Activated naive CD4-positive, alpha-beta T cell treated with anti-CD3 and anti-CD28 coated beads, Interleukin-2, amount 10 ng/mL, durations not matched to agents 7 days and 5 days (primary cell): ENCODE measurements at regions not wholly inside any gene's neighbourhood (a gene's known extent, or its start where the extent isn't known, plus 50 kb on each side); places are given as distances from the start of the nearest gene placed in this dataset.
"Not testable (repeated sequence)": the region's sequence is repeated elsewhere in the genome, so short reads cannot be mapped to it uniquely, and the experiment has no call there.

Experiments used
- CTCF ChIA-PET: fragments of 350-600 bp; sonication (Branson Sonifier 250); formaldehyde crosslinking; loops from one replicate; lab custom pipeline; 2021; ENCODE audit warnings: antibody characterized with exemption; lab: Charles Lee
- DNase-seq: peaks from one replicate; pipeline ENCODE4 v3.0.0-alpha.2; 2020
- H3K27ac Mint-ChIP-seq: one replicate; pipeline ENCODE4 v1.8.0; 2021; ENCODE audit warnings: mild to moderate bottlenecking, moderate library complexity, mixed read lengths
- H3K27me3 Mint-ChIP-seq: one replicate; pipeline ENCODE4 v1.8.0; 2021; ENCODE audit warnings: mild to moderate bottlenecking, mixed read lengths
- H3K36me3 Mint-ChIP-seq: one replicate; pipeline ENCODE4 v1.8.0; 2021; ENCODE audit warnings: mixed read lengths
- H3K4me1 Mint-ChIP-seq: one replicate; pipeline ENCODE4 v1.8.0; 2021; ENCODE audit warnings: mixed read lengths
- H3K4me3 Mint-ChIP-seq: one replicate; pipeline ENCODE4 v1.8.0; 2021; ENCODE audit warnings: mild to moderate bottlenecking, moderate library complexity, mixed read lengths
- H3K9me3 Mint-ChIP-seq: one replicate; pipeline ENCODE4 v1.8.0; 2021; ENCODE audit warnings: mixed read lengths

DNA sequence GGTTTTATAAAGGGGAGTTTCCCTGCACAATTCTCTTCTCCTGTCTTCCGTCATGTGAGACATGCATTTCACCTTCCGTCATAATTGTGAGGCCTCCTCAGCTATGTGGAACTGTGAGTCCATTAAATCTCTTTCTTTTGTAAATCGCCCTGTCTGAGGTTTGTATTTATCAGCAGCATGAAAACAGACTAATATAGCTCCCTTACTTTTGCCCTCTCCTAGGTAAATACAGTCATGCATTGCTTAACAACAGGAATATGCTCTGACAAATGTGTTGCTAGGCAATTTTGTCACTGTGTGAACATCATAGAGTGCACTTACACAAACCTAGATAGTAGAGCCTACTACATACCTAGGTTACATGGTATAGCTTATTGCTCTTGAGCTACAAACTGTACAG, 616.8 kb downstream of the RWDD3 start:
- H3K36me3 Mint-ChIP-seq = no peaks in the 10 kb centered on the region
- no peak for DNase-seq
- no peaks in the 10 kb centered on the region for H3K4me1 Mint-ChIP-seq
- no peak overlapping the region for H3K27ac Mint-ChIP-seq
- no peaks in the 10 kb centered on the region for H3K27me3 Mint-ChIP-seq
- peaks cover 7% of the 10 kb centered on the region for H3K9me3 Mint-ChIP-seq
- CTCF ChIA-PET = no interaction called here
- no peak overlapping the region for H3K4me3 Mint-ChIP-seq

DNA sequence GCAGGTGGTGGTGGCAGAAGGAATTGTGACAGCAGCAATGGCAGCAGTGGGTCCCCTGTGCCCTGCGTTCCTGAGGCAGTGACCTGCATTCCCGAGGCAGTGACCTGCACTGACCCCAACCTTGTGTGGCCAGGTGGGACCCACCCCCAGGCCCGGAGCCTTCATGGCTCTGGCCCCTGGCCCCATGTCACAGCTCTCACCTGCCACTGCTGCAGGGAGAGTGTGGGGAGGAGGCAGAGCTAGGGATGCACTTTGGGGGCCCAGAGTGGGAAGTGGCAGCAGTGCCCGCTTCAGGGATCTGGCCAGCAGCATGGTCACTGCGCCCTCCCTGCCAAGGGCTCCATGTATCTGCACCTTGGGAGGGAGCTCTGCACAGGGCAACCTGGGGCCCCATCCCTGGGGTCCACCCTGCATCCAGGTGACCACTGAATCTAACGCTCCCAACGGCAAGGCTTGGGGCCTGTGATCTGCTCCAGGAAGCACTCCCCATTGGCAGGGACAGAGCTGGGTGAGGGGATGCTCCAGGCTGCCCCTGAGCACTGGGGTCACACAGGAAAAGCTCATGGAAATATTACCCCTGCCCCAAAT, 618.6 kb downstream of the RWDD3 start:
- Mint-ChIP-seq H3K27ac (no peak overlapping the region), H3K9me3 (peaks cover 7% of the 10 kb centered on the region), H3K27me3 (no peaks in the 10 kb centered on the region), H3K4me3 (no peak overlapping the region), H3K36me3 (no peaks in the 10 kb centered on the region), H3K4me1 (no peaks in the 10 kb centered on the region)
- CTCF ChIA-PET = no interaction called here
- no peak for DNase-seq

DNA sequence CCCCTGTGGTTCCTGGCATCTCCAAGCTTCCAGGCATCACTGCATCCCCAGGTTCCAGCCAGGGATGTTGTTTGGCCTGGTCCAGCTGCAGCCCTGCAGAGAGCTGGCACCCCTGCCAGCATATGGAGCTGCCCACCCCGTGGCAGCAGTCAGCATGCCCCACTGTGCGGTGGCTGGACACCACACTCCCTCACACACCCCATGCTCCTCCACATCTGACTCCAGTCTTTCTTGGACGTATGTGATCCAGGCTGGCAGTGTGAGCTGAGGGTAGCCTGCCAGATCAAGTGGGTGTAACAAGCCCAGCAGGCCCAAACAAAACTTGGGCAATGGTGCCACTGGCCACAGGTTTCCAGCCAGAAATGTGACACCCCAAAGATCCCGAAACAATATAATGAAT, 620.4 kb downstream of the RWDD3 start:
- Mint-ChIP-seq H3K36me3 (no peaks in the 10 kb centered on the region), H3K27ac (no peak overlapping the region), H3K4me1 (no peaks in the 10 kb centered on the region), H3K27me3 (no peaks in the 10 kb centered on the region), H3K4me3 (no peak overlapping the region), H3K9me3 (peaks cover 3% of the 10 kb centered on the region)
- CTCF ChIA-PET = no interaction called here
- DNase-seq = no peak

DNA sequence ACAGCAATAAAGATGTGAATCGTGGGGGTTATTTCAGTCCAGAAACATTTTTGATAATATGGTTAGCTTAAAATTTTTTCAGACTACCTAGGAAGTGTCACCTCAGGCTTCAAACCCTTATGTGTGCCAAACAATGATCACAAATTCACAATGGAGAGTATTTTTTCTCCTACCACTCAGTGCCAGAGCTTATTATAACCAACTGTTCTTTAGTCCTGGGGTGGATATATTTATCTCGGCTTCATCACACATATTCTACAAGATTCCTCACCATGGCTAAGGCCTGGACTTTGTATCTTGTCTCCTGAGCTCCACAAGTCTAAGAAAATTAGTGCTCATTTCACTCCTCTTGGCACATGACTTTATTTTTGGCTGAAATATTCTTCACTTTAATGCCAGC, 629.1 kb downstream of the RWDD3 start:
- Mint-ChIP-seq H3K4me3 (no peak overlapping the region), H3K9me3 (peaks cover 4% of the 10 kb centered on the region), H3K27me3 (no peaks in the 10 kb centered on the region), H3K27ac (no peak overlapping the region), H3K36me3 (no peaks in the 10 kb centered on the region), H3K4me1 (no peaks in the 10 kb centered on the region)
- CTCF ChIA-PET = no interaction called here
- DNase-seq = no peak

DNA sequence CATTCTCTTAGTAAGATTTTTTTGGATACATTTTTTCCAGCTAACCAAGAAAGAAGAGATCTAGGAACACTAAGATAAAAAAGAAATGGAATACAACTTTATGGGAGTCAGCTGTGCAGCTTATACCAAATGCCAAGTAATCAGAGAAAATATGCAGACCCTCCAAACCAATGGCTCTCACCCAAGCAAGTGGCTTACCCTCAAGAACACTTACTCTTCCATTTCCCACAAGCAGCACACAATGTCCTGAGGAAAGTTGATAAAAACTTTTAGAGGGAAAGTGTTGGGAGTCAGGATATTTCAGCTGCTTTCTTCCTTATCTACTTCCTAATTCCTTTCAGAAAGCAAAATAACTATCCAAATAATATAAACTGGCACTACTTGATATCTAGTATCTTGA, 631.8 kb downstream of the RWDD3 start:
- no peak overlapping the region for H3K4me3 Mint-ChIP-seq

DNA sequence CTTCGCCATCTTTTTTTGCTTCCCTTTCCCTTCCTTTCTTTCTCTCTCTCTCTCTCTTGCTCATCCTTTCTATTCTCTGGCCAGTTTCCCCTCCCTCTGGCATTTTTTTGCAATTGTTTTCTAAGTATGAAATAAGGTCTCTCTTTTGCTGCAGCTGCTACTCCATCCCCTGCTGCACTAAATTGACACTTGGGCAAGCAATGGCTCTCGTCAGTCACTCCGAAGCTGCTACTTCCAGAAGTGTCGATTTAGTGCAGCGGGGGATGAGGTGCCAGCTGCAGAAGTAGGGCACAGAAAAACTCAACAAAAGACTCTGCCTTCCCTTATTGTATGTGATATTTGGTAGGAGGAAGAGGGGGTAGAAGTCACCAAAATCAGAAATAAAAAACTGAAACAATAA, 642.3 kb downstream of the RWDD3 start:
- Mint-ChIP-seq H3K4me1 (no peaks in the 10 kb centered on the region), H3K36me3 (no peaks in the 10 kb centered on the region), H3K27ac (no peak overlapping the region), H3K27me3 (no peaks in the 10 kb centered on the region), H3K9me3 (peaks cover 5% of the 10 kb centered on the region), H3K4me3 (no peak overlapping the region)
- no peak for DNase-seq
- CTCF ChIA-PET = no interaction called here

More for the DNA sequence above, 631.8 kb downstream of the RWDD3 start:
- CTCF ChIA-PET = no interaction called here
- no peaks in the 10 kb centered on the region for H3K4me1 Mint-ChIP-seq
- peaks cover 7% of the 10 kb centered on the region for H3K9me3 Mint-ChIP-seq
- no peak overlapping the region for H3K27ac Mint-ChIP-seq
- no peaks in the 10 kb centered on the region for H3K27me3 Mint-ChIP-seq
- no peaks in the 10 kb centered on the region for H3K36me3 Mint-ChIP-seq
- no peak for DNase-seq

DNA sequence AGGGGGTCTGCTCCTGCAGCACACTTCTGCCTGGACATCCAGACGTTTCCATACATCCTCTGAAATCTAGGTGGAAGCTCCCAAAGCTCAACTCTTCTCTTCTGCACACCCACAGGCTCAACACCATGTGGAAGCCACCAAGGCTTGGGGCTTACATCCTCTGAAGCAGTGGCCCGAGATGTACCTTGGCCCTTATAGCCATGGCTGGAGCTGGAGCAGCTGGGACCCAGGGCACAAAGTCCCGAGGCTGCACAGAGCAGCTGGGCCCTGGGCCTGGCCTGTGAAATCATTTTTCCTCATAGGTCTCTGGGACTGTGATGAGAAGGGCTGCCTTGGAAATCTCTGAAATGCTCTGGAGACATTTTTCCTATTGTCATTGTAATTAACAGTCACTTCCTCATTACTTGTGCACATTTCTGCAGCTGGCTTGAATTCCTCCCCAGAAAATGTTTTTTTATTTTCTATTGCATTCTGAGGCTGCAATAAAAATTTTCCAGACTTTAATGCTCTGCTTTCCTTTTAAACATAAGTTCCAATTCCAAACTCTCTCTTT, 645.6 kb downstream of the RWDD3 start:
- Mint-ChIP-seq H3K9me3 (peaks cover 10% of the 10 kb centered on the region), H3K27me3 (no peaks in the 10 kb centered on the region), H3K4me3 (no peak overlapping the region), H3K4me1 (no peaks in the 10 kb centered on the region), H3K36me3 (no peaks in the 10 kb centered on the region), H3K27ac (no peak overlapping the region)
- DNase-seq = no peak
- CTCF ChIA-PET = no interaction called here

DNA sequence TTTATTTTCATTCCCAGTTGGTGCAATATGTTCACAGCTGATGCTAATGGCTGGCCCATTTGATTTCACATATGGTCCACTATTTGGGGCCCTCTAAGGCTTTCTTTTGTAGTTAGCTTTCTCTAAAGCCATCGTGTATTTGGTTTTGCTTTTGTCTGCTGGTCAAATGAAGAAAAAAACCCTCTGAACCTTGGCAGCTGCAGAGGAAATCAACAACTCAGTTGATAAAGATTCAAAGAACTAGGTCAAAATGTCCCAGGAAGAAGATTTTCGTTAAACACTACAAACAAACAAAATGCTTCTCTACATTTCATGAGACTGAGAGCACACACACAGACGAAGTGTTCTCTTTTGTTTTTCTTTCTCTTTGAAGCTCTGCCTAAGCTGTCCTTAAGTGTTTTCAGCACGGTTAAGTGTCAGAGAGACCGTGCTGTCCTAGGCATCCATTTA, 655.0 kb downstream of the RWDD3 start:
- Mint-ChIP-seq H3K9me3 (no peaks in the 10 kb centered on the region), H3K27me3 (no peaks in the 10 kb centered on the region)
- CTCF ChIA-PET = no interaction called here

DNA sequence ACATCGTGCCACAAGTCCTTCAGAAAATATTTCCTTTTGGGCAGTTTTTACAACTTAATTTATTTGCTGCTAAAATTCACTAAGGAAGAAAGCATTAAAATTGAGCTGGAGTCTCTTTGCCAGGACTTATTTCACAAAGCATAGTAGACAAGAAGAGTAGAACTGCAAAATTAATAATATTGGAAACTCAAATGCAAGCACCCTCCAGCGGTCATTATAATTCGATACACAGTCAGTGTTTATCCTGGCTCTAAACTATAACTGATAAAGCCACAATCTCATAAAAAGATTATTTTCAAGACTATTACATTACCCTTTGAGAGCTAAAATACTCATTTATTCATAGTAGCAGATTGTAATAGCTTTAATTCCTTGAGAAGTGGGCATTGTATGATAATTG, 655.4 kb downstream of the RWDD3 start:
- H3K9me3 Mint-ChIP-seq = no peaks in the 10 kb centered on the region
- CTCF ChIA-PET = no interaction called here
- H3K27me3 Mint-ChIP-seq = no peaks in the 10 kb centered on the region
- no peak overlapping the region for H3K4me3 Mint-ChIP-seq
- H3K36me3 Mint-ChIP-seq = no peaks in the 10 kb centered on the region
- no peak overlapping the region for H3K27ac Mint-ChIP-seq
- DNase-seq = no peak
- no peaks in the 10 kb centered on the region for H3K4me1 Mint-ChIP-seq

More for the DNA sequence above, 655.0 kb downstream of the RWDD3 start:
- H3K27ac Mint-ChIP-seq = no peak overlapping the region
- no peaks in the 10 kb centered on the region for H3K36me3 Mint-ChIP-seq
- DNase-seq = no peak
- H3K4me1 Mint-ChIP-seq = no peaks in the 10 kb centered on the region
- no peak overlapping the region for H3K4me3 Mint-ChIP-seq

DNA sequence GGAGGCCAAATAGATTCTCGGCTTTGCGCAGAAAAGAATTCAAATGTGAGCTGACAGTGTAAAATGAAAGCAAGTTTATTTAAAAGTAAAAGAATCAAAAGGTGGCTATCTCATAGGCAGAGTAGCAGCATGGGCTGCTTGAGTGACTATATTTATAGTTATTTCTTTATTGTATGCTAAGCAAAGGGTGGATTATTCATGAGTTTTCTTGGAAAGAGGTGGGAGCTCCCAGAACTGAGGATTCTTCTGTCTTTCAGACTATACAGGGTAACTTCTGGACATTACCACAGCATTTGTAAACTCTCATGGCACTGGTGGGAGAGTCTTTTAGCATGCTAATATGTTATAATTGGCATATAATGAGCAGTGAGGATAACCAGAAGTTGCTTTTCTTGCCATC, 659.9 kb downstream of the RWDD3 start:
- H3K4me1 Mint-ChIP-seq = no peaks in the 10 kb centered on the region
- DNase-seq = no peak
- peaks cover 7% of the 10 kb centered on the region for H3K9me3 Mint-ChIP-seq
- no peak overlapping the region for H3K4me3 Mint-ChIP-seq
- CTCF ChIA-PET = no interaction called here
- no peak overlapping the region for H3K27ac Mint-ChIP-seq
- H3K36me3 Mint-ChIP-seq = no peaks in the 10 kb centered on the region
- H3K27me3 Mint-ChIP-seq = no peaks in the 10 kb centered on the region

DNA sequence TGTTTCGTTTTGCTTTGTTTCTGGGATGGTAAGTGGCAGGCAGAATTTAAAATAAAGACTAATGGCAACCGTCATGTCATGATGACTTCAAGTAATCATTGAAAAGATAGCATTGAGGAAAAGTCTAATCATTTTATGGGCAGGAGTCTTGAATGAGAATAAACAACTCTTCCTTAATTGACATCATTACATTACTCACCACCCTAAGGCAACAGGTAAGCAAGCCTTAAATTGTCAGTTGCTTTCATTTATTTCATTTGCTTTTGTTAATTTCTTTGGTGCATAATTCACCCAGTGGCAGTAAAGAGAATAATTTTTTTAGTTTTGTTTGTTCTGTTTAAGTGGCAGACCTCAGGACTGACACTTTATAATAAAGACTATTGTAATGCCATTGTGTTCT, 669.0 kb downstream of the RWDD3 start:
- DNase-seq = no peak
- Mint-ChIP-seq H3K4me1 (no peaks in the 10 kb centered on the region), H3K4me3 (no peak overlapping the region), H3K9me3 (peaks cover 3% of the 10 kb centered on the region), H3K36me3 (no peaks in the 10 kb centered on the region), H3K27ac (no peak overlapping the region), H3K27me3 (no peaks in the 10 kb centered on the region)
- CTCF ChIA-PET = no interaction called here

DNA sequence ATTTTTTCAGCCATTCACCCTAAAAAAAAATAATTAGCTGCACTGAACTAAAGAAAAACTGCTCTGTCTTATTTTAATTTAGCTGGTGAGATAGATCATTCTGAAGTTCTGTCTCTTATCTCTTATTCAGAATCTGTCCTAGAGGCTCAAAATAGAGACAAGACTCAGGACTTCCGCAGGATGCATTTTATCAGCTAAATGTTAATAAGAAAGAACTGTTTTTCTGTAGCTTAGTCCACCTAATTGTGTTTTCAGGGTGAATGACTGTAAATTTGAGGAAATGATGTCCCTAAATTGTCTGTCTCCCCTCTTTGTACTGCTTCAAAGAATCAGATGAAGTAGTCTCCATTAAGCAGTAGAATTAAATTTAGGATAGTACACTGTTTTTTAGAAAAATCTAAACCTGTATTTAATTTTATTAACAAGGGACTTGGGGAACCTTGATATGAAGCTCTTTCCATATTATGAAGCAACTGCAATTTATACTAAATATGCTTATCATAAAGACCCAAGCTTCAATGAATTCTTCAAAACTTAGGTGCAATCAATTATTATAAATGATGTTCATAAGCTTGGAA, 671.9 kb downstream of the RWDD3 start:
- H3K4me1 Mint-ChIP-seq = no peaks in the 10 kb centered on the region
- no peaks in the 10 kb centered on the region for H3K9me3 Mint-ChIP-seq
- no peaks in the 10 kb centered on the region for H3K36me3 Mint-ChIP-seq
- DNase-seq = no peak
- no peaks in the 10 kb centered on the region for H3K27me3 Mint-ChIP-seq
- CTCF ChIA-PET = no interaction called here
- H3K4me3 Mint-ChIP-seq = no peak overlapping the region
- no peak overlapping the region for H3K27ac Mint-ChIP-seq

DNA sequence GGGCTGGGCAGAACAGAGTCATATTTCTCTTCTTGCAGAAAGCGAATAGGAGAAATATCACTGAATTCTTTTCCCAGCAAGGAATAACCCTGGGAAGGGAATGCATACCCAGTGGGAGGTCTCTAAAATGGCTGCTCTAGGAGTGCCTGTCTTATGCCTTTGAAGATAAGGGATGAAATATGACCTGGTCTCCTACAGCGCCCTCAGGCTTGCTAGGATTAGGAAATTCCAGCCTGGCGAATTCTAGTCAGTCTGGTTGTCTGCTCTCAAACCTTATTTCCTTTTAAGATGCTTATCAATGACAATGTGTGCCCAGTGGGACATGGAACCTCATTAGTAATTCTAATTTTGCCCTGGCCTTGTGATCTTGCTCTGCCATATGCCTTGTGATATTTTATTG, 677.7 kb downstream of the RWDD3 start:
- H3K27me3 Mint-ChIP-seq, H3K9me3 Mint-ChIP-seq, H3K36me3 Mint-ChIP-seq, H3K27ac Mint-ChIP-seq, H3K4me1 Mint-ChIP-seq, DNase-seq, CTCF ChIA-PET, H3K4me3 Mint-ChIP-seq: not testable (repeated sequence)

DNA sequence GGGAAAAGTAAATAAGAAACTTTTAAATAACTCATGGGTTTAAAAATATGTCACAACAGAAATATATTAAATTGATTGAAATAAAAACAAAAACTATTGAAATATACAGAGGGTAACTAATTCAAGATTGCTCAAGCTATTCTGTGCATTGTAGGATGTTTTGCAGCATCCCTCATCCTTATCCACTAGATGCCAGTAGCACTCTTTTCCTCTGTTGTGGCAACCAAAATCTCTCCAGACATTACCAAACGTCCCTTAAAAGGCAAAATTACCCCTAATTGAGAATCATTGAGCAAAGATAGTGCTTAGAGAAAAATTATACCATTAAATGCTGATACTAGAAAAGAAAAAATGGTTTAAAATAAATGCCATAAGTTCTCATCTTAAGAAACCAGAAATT, 682.6 kb downstream of the RWDD3 start:
- Mint-ChIP-seq H3K36me3 (no peaks in the 10 kb centered on the region), H3K4me3 (no peak overlapping the region), H3K27ac (no peak overlapping the region), H3K4me1 (no peaks in the 10 kb centered on the region), H3K9me3 (peaks cover 1% of the 10 kb centered on the region), H3K27me3 (no peaks in the 10 kb centered on the region)
- DNase-seq = no peak
- CTCF ChIA-PET = no interaction called here

DNA sequence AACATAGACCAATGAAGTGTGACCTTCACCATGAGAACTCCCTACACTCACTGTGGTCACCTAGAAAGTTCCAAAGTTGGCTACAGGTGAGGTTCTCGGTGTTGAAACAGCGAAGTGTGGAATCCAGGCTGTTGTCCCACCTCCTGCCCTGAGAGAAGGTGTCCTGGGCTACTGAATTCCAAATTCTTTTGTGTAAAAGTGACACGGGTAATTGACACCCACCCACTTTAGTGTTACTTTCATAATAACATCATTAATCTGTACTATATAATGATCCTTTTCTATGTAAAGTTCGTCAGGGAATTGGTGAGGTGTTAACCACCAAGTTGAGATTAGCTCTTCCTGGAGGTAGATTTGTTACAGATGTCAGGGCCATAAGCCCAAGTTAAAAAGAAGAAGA, 690.7 kb downstream of the RWDD3 start:
- H3K27me3 Mint-ChIP-seq = no peaks in the 10 kb centered on the region
- no peak overlapping the region for H3K4me3 Mint-ChIP-seq
- H3K36me3 Mint-ChIP-seq = no peaks in the 10 kb centered on the region
- CTCF ChIA-PET = no interaction called here
- H3K27ac Mint-ChIP-seq = no peak overlapping the region
- no peaks in the 10 kb centered on the region for H3K9me3 Mint-ChIP-seq
- DNase-seq = no peak
- no peaks in the 10 kb centered on the region for H3K4me1 Mint-ChIP-seq
